ENCODE measurements at regions not wholly inside any gene's neighbourhood (a gene's known extent, or its start where the extent isn't known, plus 50 kb on each side); places are given as distances from the start of the nearest gene placed in this dataset.
"Not testable (repeated sequence)": the region's sequence is repeated elsewhere in the genome, so short reads cannot be mapped to it uniquely, and the experiment has no call there.

DNA sequence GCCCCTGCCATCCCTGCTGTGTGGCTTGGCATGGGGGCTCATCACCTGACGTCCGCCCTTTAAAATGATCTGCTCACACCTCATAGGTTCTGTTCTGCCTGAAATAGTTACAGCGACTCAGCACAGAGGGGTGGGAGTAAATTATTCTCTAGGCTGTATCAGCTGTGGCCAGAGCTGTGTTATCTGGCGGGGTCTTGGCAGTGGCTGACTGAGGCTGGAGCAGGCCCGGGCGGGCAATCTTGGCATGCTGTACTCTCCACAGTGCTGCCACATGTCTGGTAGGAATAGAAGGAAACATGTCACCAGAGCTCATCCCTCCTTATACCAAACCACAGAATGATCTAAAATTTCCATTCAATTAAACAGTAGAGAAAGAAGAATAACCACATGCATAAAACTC lies 499.9 kb upstream of the LMCD1 start:
- DNase-seq (ENCODE audit: low spot score) = no peak

DNA sequence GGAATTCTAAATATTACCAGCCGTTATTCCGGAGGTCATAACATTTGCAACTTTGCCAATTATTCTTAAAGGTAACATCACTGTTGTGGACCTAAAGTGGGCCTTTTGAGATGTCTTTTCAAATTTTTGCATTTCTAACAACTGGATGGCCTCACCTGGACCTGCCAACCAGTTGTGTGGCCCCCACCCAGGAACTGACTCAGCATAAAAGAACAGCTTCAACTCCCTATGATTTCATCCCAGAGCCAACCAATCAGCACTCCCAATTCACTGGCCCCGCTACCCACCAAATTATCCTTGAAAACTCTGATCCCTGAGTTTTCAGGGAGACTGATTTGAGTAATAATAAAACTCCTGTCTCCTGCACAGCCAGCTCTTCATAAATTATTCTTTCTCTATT lies 489.7 kb upstream of the LMCD1 start:
- DNase-seq (ENCODE audit: low spot score) = no peak

- no peak for DNase-seq (ENCODE audit: low spot score)
These were observed 481.4 kb upstream of the LMCD1 start for GRCh38 chr3:8020047-8020841.

GRCh38 chr3:8027954-8028353 lies 473.7 kb upstream of the LMCD1 start:
- DNase-seq (ENCODE audit: low spot score) = no peak

- no peak for DNase-seq (ENCODE audit: low spot score)
These were observed 451.3 kb upstream of the LMCD1 start for GRCh38 chr3:8050283-8050682.

- no peak for DNase-seq (ENCODE audit: low spot score)
These were observed 449.0 kb upstream of the LMCD1 start for GRCh38 chr3:8052659-8053058.

- not testable (repeated sequence) for DNase-seq (ENCODE audit: low spot score)
These were observed 433.5 kb upstream of the LMCD1 start for GRCh38 chr3:8068135-8068534.

DNA sequence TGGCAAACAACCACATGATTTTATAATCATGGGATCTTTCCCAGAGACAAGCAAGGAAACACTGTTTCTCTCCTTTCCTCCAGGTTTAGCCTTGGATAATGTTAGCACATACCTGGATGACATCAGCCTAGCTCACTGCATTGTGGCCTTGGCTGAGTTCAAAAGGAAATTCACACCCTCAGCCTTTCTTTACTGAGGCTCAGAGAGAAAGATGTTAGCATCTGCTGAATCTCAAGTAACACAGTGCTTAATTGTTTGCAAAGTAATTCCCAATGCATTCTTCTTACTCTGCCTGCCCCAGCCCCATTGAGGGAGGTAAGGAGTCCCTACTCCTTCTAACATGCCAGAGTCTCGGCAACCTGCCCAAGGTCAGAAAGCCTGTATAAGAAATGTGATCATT lies 432.2 kb upstream of the LMCD1 start:
- no peak for DNase-seq (ENCODE audit: low spot score)

- no peak for DNase-seq (ENCODE audit: low spot score)
These were observed 431.6 kb upstream of the LMCD1 start for GRCh38 chr3:8070011-8070410.

DNA sequence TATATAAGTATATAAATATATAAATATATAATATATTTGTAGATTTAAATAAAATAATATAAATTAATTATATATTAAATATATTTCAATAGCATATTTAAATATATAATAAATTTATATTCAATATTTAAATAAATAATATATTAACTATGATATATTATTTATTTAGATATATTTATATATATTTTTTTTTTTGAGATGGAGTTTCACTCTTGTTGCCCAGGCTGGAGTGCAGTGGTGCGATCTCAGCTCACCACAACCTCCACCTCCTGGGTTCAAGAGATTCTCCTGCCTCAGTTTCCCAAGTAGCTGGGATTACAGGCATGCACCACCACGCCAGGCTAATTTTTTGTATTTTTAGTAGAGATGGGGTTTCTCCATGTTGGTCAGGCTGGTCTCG lies 426.9 kb upstream of the LMCD1 start:
- not testable (repeated sequence) for DNase-seq (ENCODE audit: low spot score)

GRCh38 chr3:8077126-8077525 lies 424.5 kb upstream of the LMCD1 start:
- no peak for DNase-seq (ENCODE audit: low spot score)

- DNase-seq (ENCODE audit: low spot score) = no peak
These were observed 421.2 kb upstream of the LMCD1 start for GRCh38 chr3:8080464-8080863.

- no peak for DNase-seq (ENCODE audit: low spot score)
These were observed 416.1 kb upstream of the LMCD1 start for GRCh38 chr3:8085498-8085897.

GRCh38 chr3:8087951-8088350 lies 413.7 kb upstream of the LMCD1 start:
- DNase-seq (ENCODE audit: low spot score) = no peak

GRCh38 chr3:8094415-8094814 lies 407.2 kb upstream of the LMCD1 start:
- DNase-seq (ENCODE audit: low spot score) = no peak

DNA sequence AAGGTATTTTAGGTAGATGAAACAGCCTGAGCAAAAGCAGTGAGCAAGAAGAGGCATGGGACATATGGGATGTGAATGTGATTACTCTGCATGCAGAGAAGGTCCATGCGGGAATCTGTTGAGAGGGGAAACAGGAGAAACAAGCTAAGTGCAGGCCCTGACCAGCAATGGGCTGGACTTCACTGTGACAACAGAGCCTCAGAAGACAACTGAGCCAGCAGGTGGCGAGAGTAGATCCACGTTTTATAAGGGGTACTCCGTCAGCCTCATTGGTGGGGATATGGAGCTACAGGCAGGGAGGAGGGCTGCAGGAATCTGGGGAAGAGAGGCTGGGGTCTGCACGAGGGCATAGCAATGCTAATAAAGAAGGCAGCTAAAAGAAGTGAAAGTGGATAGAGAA lies 405.9 kb upstream of the LMCD1 start:
- no peak for DNase-seq (ENCODE audit: low spot score)

DNA sequence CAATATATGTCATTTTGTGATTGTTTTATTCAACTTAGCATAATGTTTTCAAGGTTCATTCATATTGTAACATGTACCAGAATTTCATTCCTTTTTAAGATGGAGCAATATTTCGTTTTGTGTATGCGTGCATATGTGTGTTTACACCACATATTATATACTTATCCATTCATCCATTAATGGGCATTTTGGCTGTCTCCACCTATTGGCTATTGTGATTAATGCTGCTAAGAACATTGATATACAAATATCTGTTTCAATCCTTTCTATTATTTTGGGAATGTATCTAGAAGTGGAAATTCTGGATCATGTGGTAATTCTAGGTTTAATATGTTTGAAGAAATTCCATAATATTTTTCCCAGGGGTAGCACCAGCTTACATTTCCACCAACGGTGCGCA lies 403.9 kb upstream of the LMCD1 start:
- DNase-seq (ENCODE audit: low spot score) = no peak

DNA sequence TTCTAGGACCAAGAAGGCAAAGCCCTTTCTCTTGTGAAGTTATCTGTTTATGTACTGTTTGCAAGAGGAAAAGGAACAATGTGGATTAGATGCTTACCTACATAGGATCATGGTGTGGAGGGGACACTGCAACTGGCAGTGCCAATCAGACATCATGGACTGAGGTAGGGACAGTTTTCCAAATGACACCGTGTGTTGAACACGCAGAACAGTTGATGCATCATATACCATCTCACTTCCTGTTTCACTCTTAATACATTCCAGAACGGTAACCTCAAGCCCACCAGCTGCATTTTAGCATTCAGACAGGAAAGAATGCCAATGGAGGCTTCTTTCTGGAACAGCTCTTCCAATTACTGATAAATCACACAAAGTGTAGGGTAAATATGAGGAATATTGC lies 397.7 kb upstream of the LMCD1 start:
- DNase-seq (ENCODE audit: low spot score) = no peak

DNA sequence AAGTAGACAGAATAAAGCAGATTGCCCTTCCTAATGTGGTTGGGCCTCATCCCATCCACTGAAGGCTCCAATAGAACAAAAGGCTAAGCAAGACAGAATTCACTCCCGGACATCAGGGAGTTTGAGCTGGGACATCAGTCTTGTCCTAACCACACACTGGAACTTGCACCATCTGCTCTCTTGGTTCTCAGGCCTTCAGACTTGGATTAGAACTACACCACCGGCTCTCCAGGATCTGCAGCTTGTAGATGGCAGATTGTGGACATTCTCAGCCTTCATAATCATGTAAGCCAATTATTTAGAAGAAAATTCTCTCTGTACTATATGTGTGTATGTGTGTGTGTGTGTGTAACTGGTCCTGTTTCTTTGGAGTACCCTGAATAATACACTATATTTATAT lies 394.7 kb upstream of the LMCD1 start:
- no peak for DNase-seq (ENCODE audit: low spot score)

GRCh38 chr3:8110966-8111798 lies 390.4 kb upstream of the LMCD1 start:
- DNase-seq (ENCODE audit: low spot score) = peak; percentile 56

GRCh38 chr3:8112587-8112986 lies 389.0 kb upstream of the LMCD1 start:
- DNase-seq (ENCODE audit: low spot score) = no peak

DNA sequence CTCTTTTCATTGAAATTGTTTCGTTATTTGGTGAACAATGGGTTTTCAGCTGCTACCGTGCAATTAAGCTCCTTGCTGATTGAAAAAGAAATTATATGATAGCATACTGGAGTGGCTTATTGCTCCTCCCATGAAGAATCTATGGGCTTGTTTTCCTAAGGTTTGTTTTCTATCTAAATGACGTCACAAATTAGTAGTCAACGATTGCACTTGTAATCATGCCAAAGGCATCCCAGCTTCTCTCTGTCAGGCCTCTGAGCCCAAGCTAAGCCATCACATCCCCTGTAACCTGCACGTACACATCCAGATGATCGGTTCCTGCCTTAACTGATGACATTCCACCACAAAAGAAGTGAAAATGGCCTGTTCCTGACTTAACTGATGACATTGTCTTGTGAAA lies 388.0 kb upstream of the LMCD1 start:
- DNase-seq (ENCODE audit: low spot score) = no peak

- DNase-seq (ENCODE audit: low spot score) = no peak
These were observed 372.9 kb upstream of the LMCD1 start for GRCh38 chr3:8128686-8129085.

- no peak for DNase-seq (ENCODE audit: low spot score)
These were observed 365.1 kb upstream of the LMCD1 start for GRCh38 chr3:8136553-8136952.

All from kidney capillary endothelial cell (primary cell).